Spleen (tissue), 11 donors: ENCODE measurements at regions not wholly inside any gene's neighbourhood (a gene's known extent, or its start where the extent isn't known, plus 50 kb on each side); places are given as distances from the start of the nearest gene placed in this dataset.

ENCODE experiments used
- DNase-seq: peaks from one replicate; pipeline ENCODE4 v3.0.0-alpha.2; 2020
- H3K27ac ChIP-seq, 8 donors: fragments of 200-600 bp; sonication (generic) in 7 of 8; 1 replicate in 4 of 8; 2 replicates in 4 of 8; pipeline versions ENCODE4 v1.5.0 to v1.8.0; 2016 to 2021; ENCODE audit warnings: inconsistent platforms in 4 of 8, mild to moderate bottlenecking in 4 of 8, moderate library complexity in 1 of 8
- H3K27me3 ChIP-seq, 7 donors: fragments of 200-600 bp; sonication (generic) in 6 of 7; replicated peaks in 1 of 7; 1 replicate in 4 of 7; 2 replicates in 3 of 7; pipeline versions ENCODE4 v1.5.0 to v1.8.0; 2016 to 2021; ENCODE audit warnings: inconsistent platforms in 3 of 7, mild to moderate bottlenecking in 1 of 7
- H3K36me3 ChIP-seq, 6 donors: fragments of 200-600 bp; sonication (generic) in 5 of 6; 1 replicate in 4 of 6; 2 replicates in 2 of 6; pipeline versions ENCODE4 v1.5.0 to v1.8.0; 2016 to 2021; ENCODE audit warnings: inconsistent platforms in 2 of 6
- H3K4me1 ChIP-seq, 6 donors: fragments of 200-600 bp; sonication (generic) in 5 of 6; 1 replicate in 3 of 6; 2 replicates in 3 of 6; pipeline versions ENCODE4 v1.5.0 to v1.8.0; 2016 to 2021; ENCODE audit warnings: inconsistent platforms in 3 of 6
- H3K4me3 ChIP-seq, 8 donors: fragments of 200-600 bp; sonication (generic) in 7 of 8; 1 replicate in 4 of 8; 2 replicates in 4 of 8; pipeline versions ENCODE4 v1.5.0 to v1.8.0; 2016 to 2021; ENCODE audit warnings: inconsistent platforms in 4 of 8, mild to moderate bottlenecking in 4 of 8, moderate library complexity in 2 of 8
- H3K9me3 ChIP-seq, 8 donors: fragments of 200-600 bp; sonication (generic) in 7 of 8; 1 replicate in 4 of 8; 2 replicates in 4 of 8; pipeline versions ENCODE4 v1.5.0 to v1.8.0; 2016 to 2021; ENCODE audit warnings: inconsistent platforms in 4 of 8
- CTCF ChIP-seq, 11 experiments: fragments of 200-600 bp in 7 of 11; fragments of 450-650 bp in 4 of 11; sonication (generic) in 4 of 11; IDR thresholded peaks in 8 of 11; conservative IDR thresholded peaks in 3 of 11; 1 replicate in 7 of 11; 2 replicates in 4 of 11; pipeline versions ENCODE4 v1.4.0 to v1.8.0; 2016 to 2021; ENCODE audit warnings: antibody characterized with exemption in 11 of 11, inconsistent platforms in 4 of 11, mild to moderate bottlenecking in 1 of 11
- POLR2A ChIP-seq, 3 donors: fragments of 450-650 bp; IDR thresholded peaks; one replicate each; pipeline ENCODE4 v1.5.1; 2017; ENCODE audit warnings: antibody characterized with exemption in 3 of 3, mild to moderate bottlenecking in 1 of 3
- POLR2AphosphoS5 ChIP-seq, 3 donors: sonication (generic); formaldehyde crosslinking; IDR thresholded peaks; one replicate each; pipeline ENCODE4 v1.5.1; 2017; ENCODE audit warnings: antibody characterized with exemption in 3 of 3
- WGBS, 5 donors: extraction: QIAGEN DNeasy Blood & Tissue Kit in 3 of 5; methylation state at CpG; one replicate each; pipeline versions ENCODE4 v1.1.5 to v1.1.7; 2013 to 2018; 5-methylcytosine and 5-hydroxymethylcytosine counted together
- intact Hi-C: fragments of 100-400 bp; cut with DNase I; formaldehyde crosslinking; loops from one replicate; pipeline ENCODE4 v1.15.0; 2023; ENCODE audit warnings: low total_unique reads
- donor health status: healthy with polysubstance abuse.
- donor health status: DM: no; HTN: no; CAD: no; lungs with moderate emphysema.
- donor health status: DM: no; HTN: no; CAD: no.
- donor health status: Bipolar disorder and iron deficiency.
- donor health status: healthy.
- donor health status: DM: no; HTN: no; CAD: no.
- donor health status: DM: yes; HTN: yes; CAD: no.

- H3K36me3 ChIP-seq: no peaks in the 10 kb centered on the region
- intact Hi-C loops: no loop called here
- no peak for DNase-seq
- H3K27me3 ChIP-seq: no peaks in the 10 kb centered on the region
- no peaks in the 10 kb centered on the region for H3K9me3 ChIP-seq
- TF ChIP-seq POLR2A (IDR thresholded peaks at IDR 0.05) (no peak), CTCF (IDR thresholded peaks at IDR 0.05 in 8 of 11, conservative IDR thresholded peaks at IDR 0.05 in 3 of 11) (no peak), POLR2AphosphoS5 (IDR thresholded peaks at IDR 0.05) (no peak)
- H3K27ac ChIP-seq: no peak overlapping the region
- H3K4me3 ChIP-seq: no peak overlapping the region
- WGBS, 5 donors: 59 to 81% (median 61%) methylated on average over 4 of the region's 4 CpGs
- H3K4me1 ChIP-seq: no peaks in the 10 kb centered on the region
Observed at GRCh38 chr4:166290426-166290825, 417.4 kb downstream of the TLL1 start.

DNA sequence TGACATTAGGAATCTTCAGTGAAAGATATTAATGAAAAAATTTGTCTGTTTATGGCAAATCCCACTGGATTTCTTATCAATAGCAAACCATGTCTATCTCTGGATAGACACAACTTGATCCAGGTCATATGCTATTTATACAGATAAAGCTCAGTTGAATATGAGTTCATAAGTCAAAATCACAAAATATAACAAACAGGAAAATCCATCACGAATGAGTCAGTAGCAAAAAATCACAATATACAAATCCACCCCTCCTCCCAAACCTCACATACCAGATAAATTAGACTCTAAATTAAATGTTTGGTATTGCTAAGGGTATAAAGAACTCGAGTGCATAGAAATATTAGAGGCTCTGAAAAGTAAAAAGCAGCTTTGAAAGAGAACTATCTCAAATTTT is 420.5 kb downstream of the TLL1 start:
- WGBS, 5 donors: 44 to 67% (median 63%) methylated on average over 2 of the region's 2 CpGs
- no peak overlapping the region for H3K4me3 ChIP-seq
- H3K4me1 ChIP-seq: no peaks in the 10 kb centered on the region
- no peaks in the 10 kb centered on the region for H3K27me3 ChIP-seq
- TF ChIP-seq CTCF (IDR thresholded peaks at IDR 0.05 in 8 of 11, conservative IDR thresholded peaks at IDR 0.05 in 3 of 11): no peak
- TF ChIP-seq POLR2A (IDR thresholded peaks at IDR 0.05): no peak
- TF ChIP-seq POLR2AphosphoS5 (IDR thresholded peaks at IDR 0.05): no peak
- intact Hi-C loops: no loop called here
- H3K9me3 ChIP-seq: no peaks in the 10 kb centered on the region
- DNase-seq: no peak
- H3K36me3 ChIP-seq: no peaks in the 10 kb centered on the region
- H3K27ac ChIP-seq: no peak overlapping the region

GRCh38 chr4:166301266-166301665 is 428.2 kb downstream of the TLL1 start:
- TF ChIP-seq POLR2A (IDR thresholded peaks at IDR 0.05) (no peak), POLR2AphosphoS5 (IDR thresholded peaks at IDR 0.05) (no peak), CTCF (IDR thresholded peaks at IDR 0.05 in 8 of 11, conservative IDR thresholded peaks at IDR 0.05 in 3 of 11) (no peak)
- intact Hi-C loops: no loop called here
- Histone ChIP-seq H3K4me1 (no peaks in the 10 kb centered on the region), H3K36me3 (no peaks in the 10 kb centered on the region), H3K4me3 (no peak overlapping the region), H3K27me3 (no peaks in the 10 kb centered on the region), H3K27ac (no peak overlapping the region), H3K9me3 (peaks cover 0 to 10% (median 0%) of the 10 kb centered on the region in 8 donors)
- DNase-seq: no peak
- WGBS, 5 donors: 81 to 93% (median 84%) methylated on average over 6 of the region's 6 CpGs

- DNase-seq: no peak
- no peaks in the 10 kb centered on the region for H3K27me3 ChIP-seq
- intact Hi-C loops: no loop called here
- H3K27ac ChIP-seq: no peak overlapping the region
- peaks cover 0 to 6% (median 0%) of the 10 kb centered on the region in 8 donors for H3K9me3 ChIP-seq
- no peaks in the 10 kb centered on the region for H3K4me1 ChIP-seq
- 73 to 89% (median 86%) methylated on average over 4 of the region's 4 CpGs for WGBS, 5 donors
- TF ChIP-seq CTCF (IDR thresholded peaks at IDR 0.05 in 8 of 11, conservative IDR thresholded peaks at IDR 0.05 in 3 of 11): no peak
- no peak for TF ChIP-seq POLR2AphosphoS5 (IDR thresholded peaks at IDR 0.05)
- no peak for TF ChIP-seq POLR2A (IDR thresholded peaks at IDR 0.05)
- H3K4me3 ChIP-seq: no peak overlapping the region
- no peaks in the 10 kb centered on the region for H3K36me3 ChIP-seq
Observed at GRCh38 chr4:166308647-166309046, 435.6 kb downstream of the TLL1 start.
